ENCODE measurements at regions not wholly inside any gene's neighbourhood (a gene's known extent, or its start where the extent isn't known, plus 50 kb on each side); places are given as distances from the start of the nearest gene placed in this dataset.

GRCh38 chr10:42242135-42242805, 396.1 kb downstream of the ZNF33B start:
- TF ChIP-seq, protein P1, sequence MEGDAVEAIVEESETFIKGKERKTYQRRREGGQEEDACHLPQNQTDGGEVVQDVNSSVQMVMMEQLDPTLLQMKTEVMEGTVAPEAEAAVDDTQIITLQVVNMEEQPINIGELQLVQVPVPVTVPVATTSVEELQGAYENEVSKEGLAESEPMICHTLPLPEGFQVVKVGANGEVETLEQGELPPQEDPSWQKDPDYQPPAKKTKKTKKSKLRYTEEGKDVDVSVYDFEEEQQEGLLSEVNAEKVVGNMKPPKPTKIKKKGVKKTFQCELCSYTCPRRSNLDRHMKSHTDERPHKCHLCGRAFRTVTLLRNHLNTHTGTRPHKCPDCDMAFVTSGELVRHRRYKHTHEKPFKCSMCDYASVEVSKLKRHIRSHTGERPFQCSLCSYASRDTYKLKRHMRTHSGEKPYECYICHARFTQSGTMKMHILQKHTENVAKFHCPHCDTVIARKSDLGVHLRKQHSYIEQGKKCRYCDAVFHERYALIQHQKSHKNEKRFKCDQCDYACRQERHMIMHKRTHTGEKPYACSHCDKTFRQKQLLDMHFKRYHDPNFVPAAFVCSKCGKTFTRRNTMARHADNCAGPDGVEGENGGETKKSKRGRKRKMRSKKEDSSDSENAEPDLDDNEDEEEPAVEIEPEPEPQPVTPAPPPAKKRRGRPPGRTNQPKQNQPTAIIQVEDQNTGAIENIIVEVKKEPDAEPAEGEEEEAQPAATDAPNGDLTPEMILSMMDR (IDR thresholded peaks at IDR 0.05), result no peak
- no peak for TF ChIP-seq POLR2A (IDR thresholded peaks at IDR 0.05)

Data from esophagus squamous epithelium (tissue), 4 donors.